ENCODE measurements at regions not wholly inside any gene's neighbourhood (a gene's known extent, or its start where the extent isn't known, plus 50 kb on each side); places are given as distances from the start of the nearest gene placed in this dataset.

DNA sequence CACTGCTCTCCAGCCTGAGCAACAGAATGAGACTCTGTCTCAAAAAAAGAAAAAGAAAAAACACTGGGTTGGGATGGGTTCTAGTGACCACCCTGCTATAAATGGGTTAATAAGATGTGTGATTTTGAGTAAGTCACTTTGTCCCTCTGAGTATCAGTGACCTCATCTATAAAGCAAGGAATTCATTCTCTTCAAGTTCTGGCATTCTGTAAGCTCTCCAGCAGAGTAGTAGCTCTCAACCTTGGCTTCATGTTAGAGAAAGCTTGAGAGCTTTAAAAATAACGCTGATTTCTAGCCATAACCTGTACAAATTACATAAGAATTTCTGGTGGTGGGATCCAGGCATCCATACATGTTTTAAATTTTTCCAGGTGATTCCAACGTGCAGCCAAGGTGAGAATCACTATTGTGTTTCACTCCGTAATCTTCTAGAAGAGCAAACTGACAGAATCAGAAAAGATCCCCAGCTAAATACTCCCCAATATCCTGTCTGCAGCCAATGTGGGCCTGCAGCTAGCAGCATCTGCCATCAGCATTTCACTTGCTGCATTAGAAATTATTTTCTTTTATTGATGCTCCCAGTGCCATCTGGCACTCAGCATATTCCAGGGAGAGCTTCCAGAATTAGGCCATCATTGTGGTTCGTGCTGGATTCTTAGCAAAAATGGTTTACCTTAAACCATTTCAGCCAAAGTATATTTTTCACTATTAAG, 109.4 kb downstream of the FEM1C start:
- TF ChIP-seq CTCF (IDR thresholded peaks at IDR 0.05; ENCODE audit: low read depth, low read length, missing input control) = no peak
- TF ChIP-seq RAD21 (IDR thresholded peaks at IDR 0.05) = no peak
- TF ChIP-seq, protein P1, sequence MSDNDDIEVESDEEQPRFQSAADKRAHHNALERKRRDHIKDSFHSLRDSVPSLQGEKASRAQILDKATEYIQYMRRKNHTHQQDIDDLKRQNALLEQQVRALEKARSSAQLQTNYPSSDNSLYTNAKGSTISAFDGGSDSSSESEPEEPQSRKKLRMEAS (IDR thresholded peaks at IDR 0.05) = no peak
- no peak for TF ChIP-seq ATF3 (IDR thresholded peaks at IDR 0.05)
- TF ChIP-seq, protein P2, sequence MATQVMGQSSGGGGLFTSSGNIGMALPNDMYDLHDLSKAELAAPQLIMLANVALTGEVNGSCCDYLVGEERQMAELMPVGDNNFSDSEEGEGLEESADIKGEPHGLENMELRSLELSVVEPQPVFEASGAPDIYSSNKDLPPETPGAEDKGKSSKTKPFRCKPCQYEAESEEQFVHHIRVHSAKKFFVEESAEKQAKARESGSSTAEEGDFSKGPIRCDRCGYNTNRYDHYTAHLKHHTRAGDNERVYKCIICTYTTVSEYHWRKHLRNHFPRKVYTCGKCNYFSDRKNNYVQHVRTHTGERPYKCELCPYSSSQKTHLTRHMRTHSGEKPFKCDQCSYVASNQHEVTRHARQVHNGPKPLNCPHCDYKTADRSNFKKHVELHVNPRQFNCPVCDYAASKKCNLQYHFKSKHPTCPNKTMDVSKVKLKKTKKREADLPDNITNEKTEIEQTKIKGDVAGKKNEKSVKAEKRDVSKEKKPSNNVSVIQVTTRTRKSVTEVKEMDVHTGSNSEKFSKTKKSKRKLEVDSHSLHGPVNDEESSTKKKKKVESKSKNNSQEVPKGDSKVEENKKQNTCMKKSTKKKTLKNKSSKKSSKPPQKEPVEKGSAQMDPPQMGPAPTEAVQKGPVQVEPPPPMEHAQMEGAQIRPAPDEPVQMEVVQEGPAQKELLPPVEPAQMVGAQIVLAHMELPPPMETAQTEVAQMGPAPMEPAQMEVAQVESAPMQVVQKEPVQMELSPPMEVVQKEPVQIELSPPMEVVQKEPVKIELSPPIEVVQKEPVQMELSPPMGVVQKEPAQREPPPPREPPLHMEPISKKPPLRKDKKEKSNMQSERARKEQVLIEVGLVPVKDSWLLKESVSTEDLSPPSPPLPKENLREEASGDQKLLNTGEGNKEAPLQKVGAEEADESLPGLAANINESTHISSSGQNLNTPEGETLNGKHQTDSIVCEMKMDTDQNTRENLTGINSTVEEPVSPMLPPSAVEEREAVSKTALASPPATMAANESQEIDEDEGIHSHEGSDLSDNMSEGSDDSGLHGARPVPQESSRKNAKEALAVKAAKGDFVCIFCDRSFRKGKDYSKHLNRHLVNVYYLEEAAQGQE (IDR thresholded peaks at IDR 0.05) = no peak
- no peak for TF ChIP-seq HNF4G (IDR thresholded peaks at IDR 0.05)

All from liver (tissue), 3 donors.